Dermis blood vessel endothelial cell (primary cell): ENCODE measurements at regions not wholly inside any gene's neighbourhood (a gene's known extent, or its start where the extent isn't known, plus 50 kb on each side); places are given as distances from the start of the nearest gene placed in this dataset.

Experiments
- DNase-seq: peaks from one replicate; pipeline ENCODE4 v3.0.0; 2010

DNA sequence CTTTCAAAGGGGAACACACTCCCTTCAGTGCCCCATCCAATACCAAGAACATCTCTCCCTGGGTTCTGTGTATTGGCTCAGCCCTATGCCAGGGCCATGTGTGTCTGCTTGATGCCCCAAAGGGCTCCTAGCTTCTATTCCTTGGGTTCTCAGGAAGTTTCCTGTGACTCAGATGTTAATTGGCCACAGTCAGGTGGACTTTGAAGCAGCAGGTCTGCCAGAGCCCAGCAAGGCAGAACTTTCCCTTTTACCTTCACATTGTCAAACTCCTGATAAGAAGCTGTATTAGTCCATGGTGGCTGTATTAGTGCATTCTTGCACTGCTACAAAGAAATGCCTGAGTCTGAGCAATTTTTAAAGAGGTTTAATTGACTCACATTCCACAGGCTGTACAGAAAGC is 116.0 kb upstream of the PTPRT start:
- no peak for DNase-seq

DNA sequence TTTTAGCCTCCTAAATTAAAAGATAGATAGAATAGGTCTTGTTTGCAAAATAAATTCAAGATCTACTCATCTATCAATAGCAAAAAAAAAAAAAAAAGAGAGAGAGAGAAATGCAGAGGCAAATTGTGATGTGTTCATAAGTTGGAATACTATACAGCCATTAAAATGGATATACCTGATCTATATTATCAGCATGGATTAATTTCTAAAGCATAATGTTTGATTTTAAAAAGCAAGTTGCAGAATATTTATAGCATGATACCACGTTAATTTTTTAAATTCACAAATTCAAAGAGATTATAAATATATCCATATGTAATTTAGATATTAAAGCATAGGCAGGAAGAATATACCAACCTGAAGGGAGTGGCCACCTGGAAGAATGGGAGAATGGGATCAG is 114.9 kb upstream of the PTPRT start:
- no peak for DNase-seq

DNA sequence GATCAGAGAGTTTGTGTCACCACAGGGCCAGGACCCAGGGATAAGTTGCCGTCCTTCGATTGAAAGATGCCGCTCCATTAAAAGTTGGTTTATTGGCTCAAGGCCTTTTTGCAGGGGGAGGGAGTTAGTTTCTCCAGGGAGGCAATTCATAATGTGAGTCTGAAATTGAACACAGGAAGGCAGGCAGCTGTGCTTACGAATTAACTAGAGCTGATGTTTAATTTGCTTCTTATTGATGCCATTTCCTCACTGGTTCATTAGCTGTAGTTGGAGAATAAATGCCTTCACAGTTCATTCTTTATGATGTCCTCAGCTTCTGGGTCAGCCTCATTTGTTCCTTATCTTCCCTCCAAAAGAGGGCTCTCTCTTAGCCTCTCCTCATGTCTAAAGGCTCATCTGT is 113.2 kb upstream of the PTPRT start:
- no peak for DNase-seq

DNA sequence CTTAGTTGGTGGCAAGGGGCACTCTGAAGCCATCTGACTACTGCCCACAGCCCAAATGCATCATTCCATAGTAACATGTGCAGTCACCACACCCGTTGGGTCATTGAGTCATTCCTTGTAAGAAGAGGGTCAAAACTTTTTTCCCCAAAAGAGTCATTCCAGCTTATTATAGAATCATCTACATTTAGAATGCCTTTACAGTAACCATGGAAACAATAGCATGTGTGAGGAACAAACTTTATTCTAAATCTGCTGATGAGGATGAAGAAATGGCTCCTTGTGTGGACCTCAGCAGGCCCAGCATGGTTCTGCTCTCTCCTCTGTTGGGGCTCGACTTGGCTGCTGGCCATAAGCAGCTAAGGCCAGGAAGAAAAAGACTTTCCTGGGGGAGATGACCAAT is 111.2 kb upstream of the PTPRT start:
- no peak for DNase-seq

DNA sequence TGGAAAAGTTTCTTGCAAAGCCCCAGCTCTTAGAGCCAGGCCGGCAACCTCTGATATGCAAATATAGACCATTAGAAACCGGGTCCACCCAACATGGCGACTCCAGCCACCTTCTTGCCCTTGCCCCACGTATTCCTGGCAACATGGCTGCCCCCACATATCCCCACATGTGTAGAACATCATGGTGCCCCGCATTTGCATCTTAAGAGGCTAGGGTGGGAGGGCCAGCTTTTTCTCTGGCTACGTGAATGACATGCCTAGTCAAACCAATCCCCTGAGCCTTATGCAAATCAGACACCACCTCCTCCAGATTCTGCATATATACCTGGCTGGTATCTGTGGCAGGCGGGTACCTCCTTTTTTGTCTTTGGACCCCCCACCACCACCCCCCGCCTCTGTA is 106.1 kb upstream of the PTPRT start:
- no peak for DNase-seq

DNA sequence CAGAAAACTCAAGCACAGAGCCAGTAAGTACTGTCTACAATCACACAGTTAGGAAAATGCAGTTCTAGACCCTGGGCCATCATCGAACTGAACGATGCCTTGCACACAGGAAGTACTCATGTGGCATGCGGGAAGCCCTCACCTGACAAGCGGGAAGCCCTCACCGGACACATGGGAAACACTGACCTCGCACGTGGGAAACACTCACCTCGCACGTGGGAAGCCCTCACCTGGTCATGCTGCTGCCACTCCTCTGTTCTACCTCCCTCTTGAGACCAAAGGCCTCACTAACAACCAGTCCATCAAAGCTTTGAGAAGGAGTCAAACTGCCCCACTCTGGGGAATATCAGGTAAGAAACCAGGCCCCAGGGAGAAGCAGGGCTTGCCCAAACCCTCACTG is 105.6 kb upstream of the PTPRT start:
- no peak for DNase-seq

DNA sequence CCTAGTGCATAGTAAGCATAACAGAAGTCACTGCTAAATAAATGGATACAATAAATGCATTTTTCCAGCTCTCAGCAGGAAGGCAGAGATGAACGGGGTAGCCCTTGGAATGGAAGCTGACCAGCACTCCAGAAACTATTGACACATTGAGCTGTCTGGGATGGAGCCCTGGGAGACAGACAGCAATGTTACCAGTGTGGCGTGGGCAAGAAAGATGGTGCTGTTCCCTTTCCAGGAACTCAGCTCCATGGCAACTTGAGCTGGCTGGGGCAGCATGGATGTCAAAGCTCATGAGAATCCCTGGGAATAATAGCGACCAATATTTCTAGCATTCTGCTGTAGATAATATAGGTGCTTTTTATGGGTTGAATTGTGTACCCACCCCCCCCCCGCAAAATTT is 104.3 kb upstream of the PTPRT start:
- DNase-seq: no peak

DNA sequence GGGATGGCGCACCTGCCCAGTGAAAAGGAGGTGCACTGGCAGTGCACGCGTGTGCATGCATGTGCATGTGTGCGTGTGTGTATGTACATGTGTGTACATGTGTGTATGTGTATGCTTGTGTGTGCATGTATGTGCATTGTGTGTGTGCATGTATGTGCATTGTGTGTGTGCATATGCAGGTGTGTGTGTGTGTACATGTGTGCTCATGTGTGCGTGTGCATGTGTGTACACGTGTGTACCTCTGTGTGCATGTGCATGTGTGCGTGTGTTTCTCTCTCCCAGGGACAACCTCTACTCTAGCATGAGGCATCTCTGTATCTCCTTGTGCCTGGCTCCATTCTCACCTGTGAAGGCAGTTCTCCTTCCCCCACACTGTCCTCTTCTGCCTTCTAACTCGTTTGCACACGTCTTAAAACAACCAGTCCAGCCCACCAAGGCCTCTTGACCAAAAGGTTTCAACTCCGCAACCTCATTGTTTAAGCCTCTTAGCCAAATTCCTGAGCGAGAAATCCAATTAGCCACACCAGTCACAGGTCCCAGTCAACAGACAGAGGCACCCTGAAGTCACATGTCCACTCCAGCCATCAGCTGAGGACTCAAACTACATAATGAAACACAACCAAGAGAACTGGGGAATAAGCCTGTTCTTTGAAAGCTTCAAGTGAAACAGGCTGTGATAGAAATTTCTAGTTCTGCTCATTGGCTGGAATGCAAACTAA is 103.5 kb upstream of the PTPRT start:
- DNase-seq: no peak

DNA sequence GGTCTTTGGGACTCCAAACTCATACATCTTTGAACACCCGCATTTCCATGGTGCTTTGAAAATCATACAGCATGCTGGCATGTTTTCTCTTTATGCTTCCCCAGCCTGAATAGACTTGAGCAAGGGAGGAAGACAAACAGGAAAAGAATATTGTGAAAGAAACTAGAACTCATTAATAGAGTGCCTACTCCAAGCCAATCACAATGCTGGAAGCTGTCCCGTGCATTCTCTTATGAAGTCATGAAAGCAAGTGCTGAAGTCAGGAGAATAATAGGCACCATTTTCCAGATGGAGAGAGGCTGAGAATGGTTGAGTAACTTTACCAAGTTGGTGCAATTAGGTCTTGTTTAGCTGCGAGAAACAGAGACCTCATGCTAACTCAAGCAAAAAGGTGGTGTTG is 102.5 kb upstream of the PTPRT start:
- DNase-seq: no peak

DNA sequence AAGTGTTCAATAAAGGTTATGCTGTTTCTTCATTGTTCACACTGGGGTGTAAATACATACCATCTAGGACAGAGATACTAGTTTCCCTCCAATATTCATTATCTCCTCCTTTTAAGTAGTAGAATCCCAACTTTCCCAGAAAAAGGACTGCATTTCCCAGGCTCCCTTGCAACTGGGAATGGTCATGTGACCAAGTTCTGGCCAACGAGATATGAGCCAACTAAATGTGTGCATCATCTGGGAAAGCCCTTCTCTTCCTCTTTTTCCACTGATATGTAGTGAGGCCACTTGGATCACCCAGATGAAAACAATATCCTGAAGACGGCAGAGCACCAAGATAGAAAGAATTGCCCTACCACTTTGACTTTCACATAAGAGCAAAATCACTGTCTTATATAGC is 97.9 kb upstream of the PTPRT start:
- no peak for DNase-seq

DNA sequence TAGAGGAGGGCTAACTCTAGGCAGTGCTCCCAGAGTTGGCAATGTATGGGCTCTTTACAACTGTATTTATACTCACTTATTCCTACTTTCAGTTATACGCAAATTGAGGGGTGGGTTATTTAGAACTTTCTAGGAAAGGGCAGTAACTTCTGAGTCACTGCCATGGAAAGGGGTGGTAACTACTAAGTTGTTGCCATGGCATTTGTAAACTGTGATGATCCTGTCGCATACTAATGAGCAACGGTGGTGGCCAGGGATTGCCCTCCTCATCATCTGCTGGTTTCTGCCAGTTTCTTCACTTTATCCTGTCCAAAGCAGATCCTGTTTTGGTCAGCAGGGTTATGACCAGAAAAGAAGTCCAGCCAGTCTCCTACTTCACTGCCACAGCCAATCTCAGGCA is 95.5 kb upstream of the PTPRT start:
- no peak for DNase-seq

DNA sequence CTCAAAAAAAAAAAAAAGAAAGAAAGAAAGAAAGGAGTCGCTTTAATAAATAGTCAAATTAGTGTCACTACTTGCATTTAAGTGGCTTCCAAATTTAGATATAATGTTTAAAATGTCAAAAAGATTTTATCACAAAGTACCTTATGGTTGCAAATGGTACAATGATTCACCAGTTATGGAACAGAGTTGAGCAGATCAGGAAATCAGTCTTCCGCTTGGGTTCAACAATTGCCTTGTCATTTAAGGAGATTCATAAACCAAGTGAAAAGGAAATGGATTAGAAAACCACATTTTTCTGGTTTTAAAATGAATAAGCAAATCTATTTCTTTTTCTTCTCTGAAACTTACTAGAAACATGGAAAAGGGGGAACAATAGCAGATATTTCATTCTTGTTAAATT is 94.8 kb upstream of the PTPRT start:
- no peak for DNase-seq

DNA sequence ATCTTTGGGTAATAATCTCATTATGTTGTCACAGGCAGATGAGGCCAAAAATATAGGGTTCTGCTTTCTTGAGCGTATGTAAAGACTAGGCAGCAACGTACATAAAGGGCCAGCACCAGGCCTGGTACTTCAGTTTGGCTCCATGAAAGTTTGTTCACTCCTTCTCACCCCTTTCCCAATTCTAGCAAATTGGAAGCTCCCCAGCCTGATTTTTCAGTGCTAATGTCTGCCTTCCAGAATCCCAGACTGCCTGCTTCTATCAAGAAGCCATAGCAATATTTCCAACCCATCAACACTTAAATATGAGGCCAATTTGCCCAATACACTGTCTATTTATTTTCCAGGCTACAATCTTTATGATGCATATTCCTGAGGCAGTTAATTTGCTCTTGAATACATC is 93.4 kb upstream of the PTPRT start:
- DNase-seq: no peak

DNA sequence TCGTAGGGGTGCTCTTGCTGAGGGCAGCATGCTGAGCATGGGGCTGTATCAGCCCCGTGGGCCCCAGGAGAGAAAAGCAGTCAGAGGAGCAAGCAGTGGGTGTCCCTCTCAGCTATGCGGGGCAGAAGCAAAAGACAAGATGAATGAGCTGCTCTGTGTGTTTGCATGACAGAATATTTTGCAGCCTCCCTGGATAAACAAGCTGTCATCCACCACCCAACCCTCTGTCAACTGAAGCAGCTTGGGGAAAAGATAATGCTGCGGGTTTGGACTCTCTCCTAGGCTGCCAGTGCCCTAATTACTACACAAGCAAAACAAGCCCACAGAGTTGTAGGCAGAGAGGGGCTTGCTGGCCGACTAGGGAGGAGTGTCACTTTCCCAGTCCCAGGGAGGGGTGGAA is 82.3 kb upstream of the PTPRT start:
- DNase-seq: no peak

DNA sequence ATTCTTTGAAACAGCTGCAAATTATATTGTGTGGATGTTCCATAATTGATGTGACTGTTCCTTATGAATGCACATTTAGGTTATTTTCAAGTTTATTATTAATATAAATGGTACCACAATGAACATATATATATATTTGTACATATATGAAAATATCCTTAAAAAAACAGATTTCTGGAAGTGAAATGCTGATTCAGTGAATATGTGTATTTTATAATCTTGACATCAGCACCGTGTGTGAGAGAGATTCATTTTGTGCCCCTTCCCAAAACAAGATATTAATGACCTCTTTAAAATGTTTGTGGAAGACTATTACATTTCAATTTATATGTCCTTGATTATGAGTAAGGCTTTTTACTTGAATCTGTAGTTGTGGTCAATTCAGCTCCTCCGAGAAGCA is 75.7 kb upstream of the PTPRT start:
- no peak for DNase-seq

DNA sequence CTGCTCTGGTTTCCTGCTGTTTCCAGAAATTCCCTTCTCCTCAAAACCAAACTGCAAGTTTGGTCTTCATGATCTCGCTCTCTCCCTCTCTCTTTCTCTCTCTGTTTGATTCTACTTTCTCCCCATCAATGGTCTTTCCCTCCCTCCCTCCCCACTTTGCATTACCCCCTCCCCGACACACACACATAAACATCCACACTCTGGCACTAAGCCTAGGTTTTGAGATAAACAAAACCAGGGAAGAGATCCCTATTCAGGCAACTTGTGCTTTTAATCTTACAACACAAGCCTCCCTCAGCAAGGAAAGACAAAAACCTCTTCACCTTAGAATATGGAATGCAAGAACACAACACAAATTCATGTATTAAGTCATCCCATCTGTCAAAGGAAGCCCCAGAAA is 73.5 kb upstream of the PTPRT start:
- DNase-seq: no peak

DNA sequence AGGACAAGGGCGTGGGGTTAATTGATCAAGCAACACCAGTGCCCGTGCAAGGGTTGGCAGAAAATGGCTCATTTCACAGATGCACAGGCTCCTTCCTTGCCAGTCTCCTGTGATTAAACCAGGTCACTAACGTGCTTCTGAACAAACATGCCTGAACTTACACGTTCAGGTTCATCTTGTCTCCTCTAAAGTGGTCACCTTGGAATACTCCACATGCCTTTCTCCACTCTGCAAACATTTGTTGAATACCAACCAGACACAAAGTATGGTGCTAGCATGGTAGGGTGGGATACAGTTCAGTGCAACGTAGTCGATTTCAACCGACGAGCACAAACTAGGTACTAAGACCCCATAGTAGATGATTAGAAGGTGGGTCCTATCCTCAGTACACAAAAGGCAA is 72.6 kb upstream of the PTPRT start:
- no peak for DNase-seq

DNA sequence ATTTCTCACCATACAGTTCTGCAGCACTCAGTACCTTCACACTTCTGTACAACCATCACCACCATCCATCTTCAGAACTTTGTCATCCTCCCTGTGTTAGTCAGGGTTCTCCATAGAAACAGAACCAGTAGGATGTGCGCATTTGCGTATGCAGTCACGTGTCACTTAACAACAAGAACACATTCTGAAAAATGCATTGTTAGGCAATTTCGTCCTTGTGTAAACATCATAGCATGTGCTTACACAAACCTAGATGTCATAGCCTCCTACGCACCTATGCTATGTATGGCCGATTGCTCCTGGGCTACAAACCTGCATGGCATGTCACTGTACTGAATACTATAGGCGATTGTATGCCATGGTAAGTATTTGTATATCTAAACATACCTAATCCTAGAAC is 66.2 kb upstream of the PTPRT start:
- DNase-seq: no peak

DNA sequence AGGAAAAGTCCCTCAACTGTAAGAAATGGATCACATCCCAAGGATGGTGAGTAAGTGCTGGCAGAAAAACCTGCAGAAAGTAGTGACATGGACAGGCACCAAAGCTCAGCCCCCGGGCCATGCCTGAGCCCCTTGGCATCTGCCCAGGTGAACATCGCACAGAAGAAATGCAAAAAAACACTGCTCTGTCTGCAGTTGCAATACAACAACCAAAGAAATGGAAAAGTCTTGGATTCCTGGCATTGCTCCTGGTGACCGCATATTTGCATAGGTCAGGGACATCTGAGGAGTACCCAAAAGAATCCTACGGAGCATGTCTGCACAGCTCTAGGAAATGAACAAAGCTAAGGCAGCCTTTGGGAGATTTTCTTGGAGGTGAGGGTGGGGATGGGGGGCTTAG is 63.1 kb upstream of the PTPRT start:
- no peak for DNase-seq

DNA sequence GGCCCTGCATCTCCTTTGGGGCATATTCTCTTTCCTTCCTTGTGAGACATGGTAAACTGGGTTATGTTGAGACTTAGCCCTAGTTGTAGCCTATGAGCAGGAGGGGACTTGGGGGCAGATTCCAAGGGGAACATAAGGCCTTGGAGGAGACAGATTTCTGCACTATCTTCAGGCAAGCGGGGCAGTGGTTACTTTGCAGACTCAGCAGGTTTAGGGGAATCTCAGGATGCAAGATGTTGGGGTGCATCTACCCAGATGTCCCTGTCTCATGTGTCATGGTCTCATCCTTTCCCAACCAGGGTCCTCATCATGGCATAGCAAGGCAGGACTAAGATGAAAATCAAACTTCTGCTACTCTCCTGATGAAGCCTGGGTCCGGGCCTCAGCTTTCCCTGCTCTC is 58.6 kb upstream of the PTPRT start:
- DNase-seq: no peak

DNA sequence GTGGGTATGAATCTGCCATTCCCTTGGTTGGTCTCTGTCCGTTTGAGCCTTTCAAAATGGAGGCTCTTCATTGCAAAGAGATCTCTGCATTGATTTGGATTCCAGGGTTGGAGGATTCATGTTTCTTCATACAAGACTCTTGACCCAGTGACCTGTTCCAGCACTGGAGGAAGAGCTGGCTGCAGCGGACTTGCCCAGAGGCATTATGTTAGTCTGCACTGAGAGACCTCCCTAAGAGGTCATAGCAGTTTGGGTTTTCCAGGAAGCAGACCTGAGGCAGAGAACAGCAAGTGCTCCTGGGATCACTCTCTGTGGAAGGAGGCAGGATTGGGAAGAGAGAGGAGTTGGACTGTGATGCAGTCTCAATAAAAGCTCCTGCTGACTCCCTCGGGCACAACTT is 57.7 kb upstream of the PTPRT start:
- no peak for DNase-seq

DNA sequence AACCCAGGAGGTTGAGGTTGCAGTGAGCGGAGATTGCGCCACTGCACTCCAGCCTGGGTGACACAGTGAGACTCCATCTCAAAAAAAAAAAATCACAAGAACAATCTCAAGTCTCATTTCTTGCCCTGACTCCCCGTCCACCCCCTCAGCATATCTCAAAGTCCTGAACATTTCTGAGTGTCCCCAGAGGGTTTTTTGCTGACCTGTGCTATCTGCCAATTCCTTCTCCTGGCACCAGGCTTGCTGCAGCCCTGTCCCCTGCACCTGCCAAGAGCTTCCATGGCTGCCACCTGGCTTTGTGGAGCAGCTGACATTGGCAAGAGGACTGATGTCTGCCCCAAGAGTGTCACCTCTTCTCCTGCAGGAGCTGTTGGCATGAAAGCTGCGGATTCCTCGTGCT is 54.9 kb upstream of the PTPRT start:
- DNase-seq: no peak

DNA sequence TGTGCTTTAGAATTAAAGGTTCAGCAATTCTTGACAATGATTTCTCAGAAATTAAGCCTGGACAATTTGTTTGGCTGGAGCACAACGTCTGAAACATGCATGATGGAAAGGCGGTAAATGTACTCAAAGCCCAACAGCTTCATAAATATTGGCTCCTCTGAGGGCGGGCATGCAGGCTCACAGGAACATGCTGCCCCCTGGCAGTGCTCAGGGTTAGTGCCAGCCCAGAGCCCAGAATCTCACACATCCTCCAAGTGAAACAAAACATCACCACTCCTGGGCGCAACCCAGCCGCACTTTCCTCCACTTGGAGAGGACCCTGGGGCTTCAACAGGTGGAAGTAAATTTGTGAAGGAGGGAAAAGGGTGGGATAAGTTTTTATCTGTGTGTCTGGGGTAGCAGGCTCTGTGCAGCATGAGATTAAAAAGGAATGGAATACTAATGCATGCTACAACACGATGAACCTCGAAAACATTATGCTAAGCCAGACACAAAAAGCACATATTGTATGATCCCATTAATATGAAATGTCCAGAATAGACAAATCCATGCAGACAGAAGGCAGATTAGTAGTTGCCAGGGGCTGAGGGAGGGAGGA is 54.1 kb upstream of the PTPRT start:
- no peak for DNase-seq

DNA sequence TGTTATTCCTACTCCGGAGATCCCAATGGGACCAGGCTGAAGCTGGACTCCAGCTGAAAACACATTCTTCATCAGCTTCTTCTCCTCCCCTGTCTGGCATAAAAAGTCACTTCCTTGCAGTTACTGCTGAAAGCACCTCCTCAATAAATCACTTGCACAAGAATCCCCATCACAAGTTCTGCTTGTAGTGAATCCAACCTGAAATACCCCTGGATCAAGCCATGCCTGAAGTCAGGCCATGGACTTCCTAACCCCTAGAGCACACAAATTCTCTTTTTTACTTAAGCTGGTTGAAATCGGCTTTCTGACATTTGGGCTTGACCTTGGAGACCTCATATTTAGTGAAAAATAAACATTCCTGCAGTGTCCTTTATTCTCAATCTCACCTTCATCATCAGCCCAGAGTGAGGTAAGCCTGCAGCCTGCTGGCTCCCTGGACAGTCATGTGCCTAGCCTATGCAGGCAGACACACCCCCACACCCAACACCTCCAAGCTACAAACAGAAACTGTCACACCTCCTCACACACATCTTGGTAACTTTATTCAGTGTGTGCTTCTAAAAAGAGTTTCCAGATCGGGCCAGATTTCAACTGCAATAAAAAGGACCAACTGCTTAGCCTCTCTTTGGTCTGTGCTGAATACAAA is 51.5 kb upstream of the PTPRT start:
- no peak for DNase-seq
